Hepatocyte (in vitro differentiated cells): ENCODE measurements at regions not wholly inside any gene's neighbourhood (a gene's known extent, or its start where the extent isn't known, plus 50 kb on each side); places are given as distances from the start of the nearest gene placed in this dataset.

Experiments used
- DNase-seq: peaks from one replicate; pipeline ENCODE4 v3.0.0-alpha.2; 2016; ENCODE audit warnings: low spot score
- H2AFZ ChIP-seq: fragments of 200-600 bp; sonication (generic); 2 replicates; pipeline ENCODE4 v1.6.0; 2016; ENCODE audit warnings: antibody characterized with exemption, mild to moderate bottlenecking
- H3K27ac ChIP-seq: fragments of 200-600 bp; sonication (generic); 2 replicates; pipeline ENCODE4 v1.5.1; 2016; ENCODE audit warnings: mild to moderate bottlenecking
- H3K27me3 ChIP-seq: fragments of 200-600 bp; sonication (generic); 2 replicates; pipeline ENCODE4 v1.6.1; 2016
- H3K36me3 ChIP-seq: fragments of 200-600 bp; sonication (generic); replicated peaks from 2 replicates; pipeline ENCODE4 v1.5.1; 2016; ENCODE audit warnings: low read depth; ENCODE audit not compliant: insufficient read depth
- H3K4me1 ChIP-seq: fragments of 200-600 bp; sonication (generic); 2 replicates; pipeline ENCODE4 v1.5.1; 2016; ENCODE audit warnings: mild to moderate bottlenecking, moderate library complexity; ENCODE audit not compliant: insufficient read depth
- H3K4me2 ChIP-seq: fragments of 200-600 bp; sonication (generic); 2 replicates; pipeline ENCODE4 v1.6.0; 2016
- H3K4me3 ChIP-seq: fragments of 200-600 bp; sonication (generic); 2 replicates; pipeline ENCODE4 v1.5.1; 2016; ENCODE audit warnings: mild to moderate bottlenecking
- H3K79me2 ChIP-seq: fragments of 200-600 bp; sonication (generic); 2 replicates; pipeline ENCODE4 v1.6.0; 2017; ENCODE audit warnings: mild to moderate bottlenecking
- H3K9me2 ChIP-seq: fragments of 200-600 bp; sonication (generic); replicated peaks from 2 replicates; pipeline ENCODE4 v1.6.0; 2017; ENCODE audit warnings: mild to moderate bottlenecking; ENCODE audit not compliant: insufficient read depth
- H3K9me3 ChIP-seq: fragments of 200-600 bp; sonication (generic); 2 replicates; pipeline ENCODE4 v1.5.1; 2016; ENCODE audit warnings: low read depth, mild to moderate bottlenecking
- H4K20me1 ChIP-seq: fragments of 200-600 bp; sonication (generic); 2 replicates; pipeline ENCODE4 v1.6.0; 2016; ENCODE audit warnings: mild to moderate bottlenecking; ENCODE audit not compliant: insufficient read depth, poor library complexity, severe bottlenecking
- CTCF ChIP-seq: fragments of 200-600 bp; sonication (generic); IDR thresholded peaks from 2 replicates; pipeline ENCODE4 v1.5.1; 2016; ENCODE audit warnings: antibody characterized with exemption, mild to moderate bottlenecking; ENCODE audit not compliant: poor library complexity
- EZH2 ChIP-seq: fragments of 200-600 bp; sonication (generic); IDR thresholded peaks from 2 replicates; pipeline ENCODE4 v1.6.1; 2016; ENCODE audit warnings: antibody characterized with exemption, mild to moderate bottlenecking, borderline replicate concordance
- EZH2phosphoT487 ChIP-seq: fragments of 200-600 bp; sonication (generic); IDR thresholded peaks from one replicate; pipeline ENCODE4 v1.6.1; 2018; ENCODE audit warnings: antibody characterized with exemption, mild to moderate bottlenecking, low read depth, moderate library complexity; ENCODE audit not compliant: unreplicated experiment, severe bottlenecking
- WGBS: methylation state at CpG from one replicate; pipeline ENCODE4 v1.1.6; 2016; ENCODE audit warnings: low lambda C conversion rate; ENCODE audit errors: missing lambda C conversion rate; 5-methylcytosine and 5-hydroxymethylcytosine counted together

DNA sequence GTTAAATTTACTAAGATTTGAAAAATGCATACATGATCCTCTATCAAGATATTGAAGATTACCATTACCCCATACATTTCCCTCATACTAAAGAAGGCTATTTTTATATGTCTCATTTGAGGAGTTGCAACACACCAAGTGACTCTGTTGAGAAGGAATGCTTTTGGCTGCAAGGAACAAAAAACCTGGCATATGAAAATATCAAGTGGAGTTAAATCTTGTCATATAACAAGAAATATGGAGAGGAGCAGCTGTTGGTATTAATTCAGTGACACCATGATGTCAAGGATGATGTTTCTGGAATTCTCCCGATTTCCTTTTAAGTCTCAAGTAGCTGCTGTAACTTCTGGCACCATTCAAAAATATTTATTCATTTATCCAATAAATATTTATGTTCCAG, 193.8 kb downstream of the CSNK1G3 start:
- TF ChIP-seq EZH2phosphoT487, result no peak
- TF ChIP-seq EZH2, result no peak
- no peak for TF ChIP-seq CTCF
- no peaks in the 10 kb centered on the region for H3K9me2 ChIP-seq
- WGBS, result 70% methylated on average over 1 of the region's 1 CpG
- no peak overlapping the region for H3K4me2 ChIP-seq
- H3K4me3 ChIP-seq, result no peak overlapping the region
- no peak for DNase-seq
- H3K27ac ChIP-seq, result no peak overlapping the region
- H3K79me2 ChIP-seq, result no peaks in the 10 kb centered on the region
- no peaks in the 10 kb centered on the region for H4K20me1 ChIP-seq
- H3K9me3 ChIP-seq, result no peaks in the 10 kb centered on the region
- no peak overlapping the region for H2AFZ ChIP-seq
- H3K4me1 ChIP-seq, result no peaks in the 10 kb centered on the region
- H3K36me3 ChIP-seq, result no peaks in the 10 kb centered on the region
- H3K27me3 ChIP-seq, result no peaks in the 10 kb centered on the region

DNA sequence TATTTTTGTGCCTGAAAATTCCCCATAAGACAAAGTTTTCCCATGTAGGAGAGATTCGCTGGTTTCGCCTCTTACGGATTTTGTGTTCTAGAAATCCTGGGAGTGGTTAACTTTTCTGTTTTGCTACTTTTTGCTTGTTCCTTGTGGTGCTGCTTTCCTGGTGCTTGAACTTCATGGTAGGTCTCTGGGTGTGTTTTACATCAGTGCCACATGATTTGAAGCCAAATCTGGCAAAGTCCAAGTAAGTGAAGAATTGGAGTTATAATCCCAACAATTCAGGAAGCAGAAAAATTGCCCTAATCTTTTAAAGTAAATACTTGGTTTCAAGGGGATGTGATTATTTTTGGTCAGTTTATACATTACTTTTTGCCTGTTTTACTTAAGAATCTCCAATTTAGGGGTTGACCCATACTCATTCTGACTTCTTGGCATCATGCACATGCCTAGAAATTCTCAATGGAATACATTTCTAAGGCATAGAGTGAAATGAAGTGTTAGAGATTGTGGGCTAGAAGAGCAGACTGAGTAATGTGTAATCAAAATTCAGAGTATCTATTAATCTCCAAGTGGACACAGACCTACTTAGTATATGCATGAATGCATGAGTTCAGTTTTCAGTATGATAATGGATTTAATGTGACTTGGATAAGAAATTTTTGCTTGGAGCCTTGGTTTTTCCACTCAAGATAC, 189.7 kb downstream of the CSNK1G3 start:
- Histone ChIP-seq H3K4me3 (no peak overlapping the region), H3K4me1 (no peaks in the 10 kb centered on the region), H3K9me3 (no peaks in the 10 kb centered on the region), H3K4me2 (no peak overlapping the region), H3K27ac (no peak overlapping the region), H3K27me3 (no peaks in the 10 kb centered on the region), H2AFZ (no peak overlapping the region), H4K20me1 (no peaks in the 10 kb centered on the region), H3K36me3 (no peaks in the 10 kb centered on the region), H3K79me2 (no peaks in the 10 kb centered on the region), H3K9me2 (no peaks in the 10 kb centered on the region)
- DNase-seq, result no peak
- TF ChIP-seq CTCF (no peak), EZH2phosphoT487 (no peak), EZH2 (no peak)
- 98% methylated on average over 3 of the region's 3 CpGs for WGBS

DNA sequence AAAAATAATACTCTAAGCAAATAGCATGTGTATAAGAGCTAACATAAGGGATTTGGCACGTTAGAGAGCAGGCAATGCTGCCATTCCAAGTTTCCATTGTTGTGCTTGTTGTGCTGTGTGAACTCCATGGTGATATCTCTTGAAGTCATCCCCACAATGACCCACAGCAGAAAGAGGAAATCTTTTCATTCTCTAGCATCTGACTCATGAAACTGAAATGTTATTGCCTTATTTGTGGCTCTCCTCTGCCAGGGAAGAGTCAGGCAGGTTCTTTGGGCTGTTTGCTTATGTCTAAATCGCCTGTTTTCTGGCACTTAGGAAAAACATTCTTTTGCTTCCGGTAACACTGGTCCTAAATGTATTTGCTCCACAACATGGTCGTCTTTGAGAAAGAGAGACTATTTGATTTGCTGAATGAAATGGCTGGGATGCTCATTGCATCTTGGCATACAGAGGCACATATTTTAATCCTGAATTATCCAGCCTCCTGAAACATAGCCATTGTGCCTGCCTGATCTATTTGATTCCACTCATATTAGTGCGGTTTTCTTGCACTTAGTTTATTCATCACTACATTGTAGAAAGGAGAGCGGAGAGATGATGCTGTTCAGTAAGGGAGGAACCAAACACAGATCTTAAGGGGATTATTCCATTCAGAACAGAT, 188.8 kb downstream of the CSNK1G3 start:
- peak; percentile 27 for DNase-seq
- no peaks in the 10 kb centered on the region for H3K27me3 ChIP-seq
- 74% methylated on average over 6 of the region's 6 CpGs for WGBS
- no peaks in the 10 kb centered on the region for H3K79me2 ChIP-seq
- no peaks in the 10 kb centered on the region for H3K9me2 ChIP-seq
- H3K4me3 ChIP-seq, result no peak overlapping the region
- no peak overlapping the region for H3K4me2 ChIP-seq
- no peaks in the 10 kb centered on the region for H3K9me3 ChIP-seq
- TF ChIP-seq CTCF, result no peak
- no peak for TF ChIP-seq EZH2
- no peak for TF ChIP-seq EZH2phosphoT487
- H3K4me1 ChIP-seq, result no peaks in the 10 kb centered on the region
- H4K20me1 ChIP-seq, result no peaks in the 10 kb centered on the region
- H3K27ac ChIP-seq, result peak overlapping the region; percentile 48
- H3K36me3 ChIP-seq, result no peaks in the 10 kb centered on the region
- H2AFZ ChIP-seq, result peak overlapping the region; percentile 19
